Stimulated activated naive CD4-positive, alpha-beta T cell treated with Interleukin-2 at 50 U/mL for 16 hours (primary cell): ENCODE measurements at regions not wholly inside any gene's neighbourhood (a gene's known extent, or its start where the extent isn't known, plus 50 kb on each side); places are given as distances from the start of the nearest gene placed in this dataset.
"Not testable (repeated sequence)": the region's sequence is repeated elsewhere in the genome, so short reads cannot be mapped to it uniquely, and the experiment has no call there.

Experiments
- DNase-seq: peaks from one replicate; lab custom pipeline; 2025; lab: John Stamatoyannopoulos, UW

DNA sequence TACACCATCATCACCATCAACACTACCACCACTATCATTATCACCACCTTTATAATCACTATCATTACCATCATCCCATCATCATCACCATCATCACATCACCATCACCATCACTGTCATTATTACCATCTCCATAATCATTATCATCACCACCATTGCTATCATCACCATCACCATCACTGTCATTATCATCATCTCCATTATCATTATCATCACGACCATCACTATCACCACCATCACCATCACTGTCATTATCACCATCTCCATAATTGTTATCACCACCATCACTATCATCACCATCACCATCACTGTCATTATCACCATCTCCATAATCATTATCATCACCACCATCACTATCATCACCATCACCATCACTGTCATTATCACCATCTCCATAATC lies 279.6 kb upstream of the HS6ST1 start:
- DNase-seq = not testable (repeated sequence)

DNA sequence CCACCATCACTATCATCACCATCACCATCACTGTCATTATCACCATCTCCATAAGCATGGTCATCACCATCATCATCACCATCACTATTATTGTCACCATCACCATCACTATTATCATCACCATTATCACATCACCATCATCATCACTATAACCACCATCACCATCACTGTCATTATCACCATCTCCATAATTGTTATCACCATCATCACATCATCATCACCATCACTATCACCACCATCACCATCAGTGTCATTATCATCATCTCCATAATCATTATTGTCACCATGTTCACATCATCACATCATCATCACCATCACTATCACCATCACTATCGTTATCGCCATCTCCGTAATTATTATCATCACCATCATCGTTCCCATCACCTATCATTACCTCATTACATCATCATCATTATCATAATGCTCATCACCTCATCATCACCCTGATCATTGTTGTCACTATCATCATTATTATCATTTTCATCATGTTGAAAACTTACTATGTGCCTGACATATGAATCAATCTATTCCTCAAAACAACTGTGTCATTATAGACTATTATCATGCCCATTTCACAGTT lies 280.3 kb upstream of the HS6ST1 start:
- no peak for DNase-seq

DNA sequence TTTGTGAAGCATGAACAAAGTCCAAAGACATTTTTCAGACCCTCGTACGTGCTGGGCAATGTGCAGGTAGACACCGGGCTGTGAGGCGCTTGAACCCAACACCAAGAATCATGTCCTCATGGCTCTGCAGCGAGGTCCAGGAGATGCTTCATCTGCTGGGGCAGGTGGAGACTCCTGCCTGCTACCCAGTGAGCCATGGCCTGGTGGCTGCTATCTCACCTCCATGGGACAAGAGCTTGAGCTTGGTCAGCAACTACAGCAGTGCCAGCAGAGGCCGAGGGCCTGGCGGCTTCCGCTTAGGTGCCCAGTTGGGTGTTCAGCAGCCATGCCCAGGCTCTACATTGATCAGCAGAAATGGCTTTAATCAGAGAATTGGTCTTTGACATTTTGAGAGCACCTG lies 281.0 kb upstream of the HS6ST1 start:
- DNase-seq = no peak

DNA sequence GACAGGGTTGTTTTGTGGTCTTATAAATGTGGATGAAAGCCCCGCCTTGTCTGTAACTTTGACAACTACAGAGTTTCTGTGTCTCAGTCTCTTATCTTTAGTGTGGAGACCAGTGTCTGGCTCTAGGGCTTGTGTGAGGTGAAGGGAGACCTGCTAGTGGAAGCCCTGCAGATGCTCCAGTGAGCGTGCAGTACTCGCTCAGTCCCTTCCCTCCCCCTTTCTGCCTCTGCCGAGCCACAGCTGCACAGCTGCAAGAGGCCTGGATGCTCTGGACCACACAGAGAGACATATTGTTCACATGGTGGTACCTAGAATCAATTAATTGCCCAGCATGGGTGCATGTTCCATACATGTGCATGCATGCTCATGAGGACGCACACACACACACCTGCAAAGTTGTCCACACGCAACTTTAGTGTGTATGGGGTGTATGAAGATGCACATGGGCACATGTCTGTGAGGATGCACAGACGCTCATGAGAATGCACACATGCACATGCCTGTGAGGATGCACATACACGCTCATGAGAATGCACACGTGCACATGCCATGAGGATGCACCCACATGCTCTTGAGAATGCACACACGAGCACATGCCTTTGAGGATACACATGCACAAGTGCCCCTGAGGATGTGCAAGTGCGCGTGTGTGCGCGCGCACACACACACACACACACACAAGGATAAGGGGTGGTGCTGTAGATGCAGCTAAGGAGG lies 282.1 kb upstream of the HS6ST1 start:
- no peak for DNase-seq

DNA sequence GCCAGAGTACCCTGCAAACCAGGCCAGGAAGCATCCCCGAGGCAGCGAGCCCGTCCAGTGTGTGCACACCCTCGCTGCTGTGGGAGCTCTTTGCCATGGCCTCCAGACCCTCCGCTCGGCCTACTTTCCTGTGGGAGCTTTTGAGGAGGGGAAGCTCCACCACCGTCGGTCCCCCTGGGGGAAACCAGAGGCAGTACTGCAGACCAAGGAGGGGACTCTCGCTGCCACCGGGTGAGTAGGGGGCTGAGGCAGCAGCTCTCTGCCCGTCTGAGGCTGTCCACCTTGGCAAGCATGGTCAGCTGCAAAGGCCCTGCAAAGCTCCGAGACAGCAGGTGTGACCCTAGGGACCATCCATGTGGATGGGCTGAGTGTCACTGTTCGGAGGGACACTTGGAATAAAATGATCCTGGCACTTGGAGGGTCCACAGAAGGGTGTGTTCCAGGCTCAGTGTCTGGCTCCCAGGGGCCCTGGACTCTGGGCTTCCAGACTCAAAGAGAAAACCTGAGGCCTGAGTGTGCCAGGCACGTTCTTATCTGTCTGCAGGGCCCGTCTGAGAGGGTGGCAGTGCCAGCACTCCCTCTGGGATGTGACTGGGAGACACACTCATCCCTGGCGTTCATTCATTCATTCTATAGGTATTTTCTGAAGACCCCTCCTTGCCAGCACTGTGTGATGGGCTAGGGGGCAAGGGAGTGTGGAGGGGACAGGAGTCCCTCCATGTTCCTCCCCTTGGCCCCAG lies 282.8 kb upstream of the HS6ST1 start:
- no peak for DNase-seq

DNA sequence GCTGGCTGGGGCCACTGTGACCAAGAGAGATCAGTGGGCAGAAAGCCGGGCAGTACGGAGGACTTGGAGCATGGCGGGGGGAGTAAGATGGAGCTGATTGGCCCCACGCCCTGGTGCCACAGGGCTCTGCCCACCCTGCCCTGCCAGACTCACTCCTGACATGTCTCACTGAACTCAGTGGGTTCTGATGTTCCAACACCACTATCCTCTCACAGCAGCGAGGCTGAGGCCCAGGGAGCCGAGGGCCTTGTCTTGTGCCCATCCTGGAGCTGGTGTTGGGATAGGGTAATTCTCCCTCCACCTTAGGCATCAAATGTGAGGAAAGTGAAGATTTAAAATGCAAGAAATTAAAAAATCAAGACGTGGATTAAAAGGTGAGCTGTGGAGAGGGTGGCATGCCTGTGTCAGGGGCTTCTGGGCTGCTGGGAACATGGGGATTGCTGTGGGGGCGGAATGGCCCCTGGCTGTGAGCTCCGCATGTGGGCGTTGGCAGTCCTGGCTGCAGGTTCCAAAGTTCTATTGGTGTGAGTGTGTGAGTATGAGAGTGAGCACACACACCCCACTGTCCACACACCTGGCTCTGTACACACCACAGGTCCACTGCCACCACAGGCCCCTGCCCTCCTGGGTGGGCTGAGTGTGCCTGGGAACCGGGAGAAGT lies 283.5 kb upstream of the HS6ST1 start:
- DNase-seq = no peak

DNA sequence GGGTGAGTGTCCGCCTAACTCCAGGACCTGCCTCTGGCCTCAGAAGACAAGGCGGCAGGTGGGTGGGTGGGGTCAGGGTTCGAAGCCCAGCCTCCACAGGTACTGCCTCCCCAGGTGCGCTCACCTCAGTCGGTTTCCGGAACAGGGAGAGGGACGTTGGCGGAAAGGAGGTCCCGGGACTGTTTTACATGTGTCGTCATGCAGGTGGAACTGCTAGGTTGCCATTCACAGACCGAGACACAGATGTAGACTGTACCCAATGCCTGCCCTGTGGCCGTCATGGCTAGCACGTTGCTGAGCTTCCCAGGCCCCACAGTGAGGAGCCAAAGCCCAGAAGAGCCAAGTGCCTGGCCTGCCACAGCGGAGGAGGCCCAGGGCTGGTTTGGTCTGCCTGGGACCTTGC lies 284.0 kb upstream of the HS6ST1 start:
- DNase-seq = no peak

DNA sequence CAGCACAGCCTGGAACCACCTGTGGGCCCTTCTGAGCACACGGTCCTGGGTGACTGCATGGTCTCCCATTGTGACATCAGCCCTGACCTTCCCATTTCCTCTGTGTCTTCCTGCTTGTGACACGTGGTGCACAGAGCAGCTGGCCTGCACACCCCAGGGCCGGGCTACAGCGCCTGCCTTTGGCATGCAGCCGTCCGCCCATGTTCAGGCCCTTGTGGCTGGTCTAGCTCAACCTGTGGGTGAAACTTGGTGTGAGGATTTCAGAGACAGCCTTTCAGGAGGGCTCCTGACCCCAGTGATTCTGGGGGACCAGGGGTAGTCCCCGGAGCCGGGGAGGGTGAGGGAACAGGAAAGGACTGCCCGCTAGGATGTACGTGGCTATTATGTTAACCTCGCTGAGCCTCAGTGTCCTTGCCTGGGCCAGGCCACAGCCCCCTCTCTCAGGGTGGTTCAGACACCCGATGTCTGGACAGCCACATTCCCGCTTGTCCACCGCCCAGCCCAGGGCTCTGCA lies 284.8 kb upstream of the HS6ST1 start:
- DNase-seq = no peak

DNA sequence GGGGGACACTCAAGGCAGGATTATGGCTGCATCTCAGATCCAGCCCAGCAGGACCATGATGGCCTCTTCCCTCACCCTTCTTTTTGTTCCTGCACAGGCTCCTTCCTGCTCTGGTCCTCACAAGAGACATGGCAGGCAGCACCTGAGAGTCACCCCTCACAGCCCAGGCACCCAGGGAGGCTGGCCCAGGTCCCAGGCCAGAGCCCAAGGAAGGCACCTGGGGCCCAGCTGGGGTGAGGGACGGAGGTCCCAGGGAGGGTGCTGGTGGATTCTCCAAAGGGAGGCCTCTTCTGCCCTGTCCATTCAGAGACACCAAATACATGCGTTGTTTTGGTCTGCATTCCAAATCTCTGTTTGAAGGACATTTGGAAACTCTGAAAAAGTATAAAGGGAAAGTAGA lies 285.4 kb upstream of the HS6ST1 start:
- no peak for DNase-seq

DNA sequence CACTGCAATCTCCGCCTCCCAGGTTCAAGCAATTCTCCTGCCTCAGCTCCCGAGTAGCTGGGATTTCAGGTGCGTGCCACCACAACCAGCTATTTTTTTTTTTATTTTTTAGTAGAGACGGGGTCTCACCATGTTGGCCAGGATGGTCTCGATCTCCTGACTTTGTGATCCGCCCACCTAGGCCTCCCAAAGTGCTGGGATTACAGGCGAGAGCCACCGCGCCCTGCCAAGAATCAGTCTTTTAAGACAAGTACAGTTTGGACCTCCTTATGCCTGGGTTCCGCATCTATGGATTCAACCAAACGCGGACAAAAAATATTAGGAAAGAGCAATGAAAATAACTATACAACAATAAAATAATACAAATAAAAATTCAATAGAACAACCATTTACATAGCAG lies 285.9 kb upstream of the HS6ST1 start:
- DNase-seq = not testable (repeated sequence)

DNA sequence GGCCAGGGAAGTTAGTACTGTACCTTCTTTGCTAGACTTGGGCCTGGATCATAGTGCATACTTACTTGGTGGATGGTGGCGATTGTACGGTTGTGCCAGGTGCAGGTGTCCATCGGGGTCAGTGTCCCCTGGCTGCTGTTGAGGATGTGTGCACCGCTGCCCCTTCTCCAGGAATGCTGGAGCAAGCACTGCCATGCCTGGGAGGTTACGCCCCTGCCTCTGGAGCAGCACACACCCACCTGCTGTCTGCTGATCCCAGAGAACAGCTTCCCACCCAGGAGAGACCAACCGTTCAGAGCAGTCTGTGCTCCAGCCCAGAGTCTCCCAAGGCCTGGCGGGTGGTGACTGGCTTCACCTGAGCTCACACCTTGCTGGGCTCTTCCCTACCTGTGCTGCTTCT lies 286.8 kb upstream of the HS6ST1 start:
- no peak for DNase-seq

DNA sequence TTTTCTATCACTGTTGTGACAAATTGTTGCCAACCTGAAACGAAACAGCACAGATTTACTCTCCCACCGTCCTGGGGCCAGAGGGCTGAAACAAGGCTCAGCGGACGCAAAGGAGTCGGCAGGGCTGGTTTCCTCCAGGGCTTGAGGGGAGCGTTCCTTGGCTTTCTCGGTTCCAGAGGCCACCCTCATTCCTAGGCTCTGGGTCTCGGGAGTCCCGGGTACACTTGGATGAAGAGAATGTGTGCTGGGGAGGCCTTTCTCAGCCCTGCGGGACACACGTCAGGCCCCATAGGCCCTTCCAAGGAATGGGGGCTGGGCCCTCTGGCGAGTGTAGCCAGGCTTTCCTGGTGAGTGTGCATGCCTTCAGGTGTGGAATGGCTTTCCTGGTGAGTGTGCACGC lies 287.3 kb upstream of the HS6ST1 start:
- DNase-seq = no peak

DNA sequence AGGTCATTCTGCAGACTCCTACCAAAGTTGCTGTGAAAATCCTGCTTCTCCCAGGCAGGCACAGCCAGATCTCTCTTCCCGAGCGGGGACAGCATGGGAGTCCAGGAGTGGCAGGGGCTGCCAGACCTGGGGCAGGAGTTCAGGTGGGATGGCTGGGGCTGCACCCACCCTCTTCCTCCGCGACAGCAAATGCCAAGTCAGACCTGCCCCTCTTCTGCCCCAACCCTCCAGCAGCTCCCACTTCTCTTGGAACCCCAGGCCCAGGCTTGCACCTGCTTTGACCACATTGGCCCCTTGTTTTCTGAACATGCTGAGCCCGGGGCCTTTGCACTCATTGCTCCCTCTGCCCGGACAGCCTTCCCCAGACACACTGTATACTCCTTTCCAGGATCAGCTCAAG lies 288.2 kb upstream of the HS6ST1 start:
- no peak for DNase-seq

DNA sequence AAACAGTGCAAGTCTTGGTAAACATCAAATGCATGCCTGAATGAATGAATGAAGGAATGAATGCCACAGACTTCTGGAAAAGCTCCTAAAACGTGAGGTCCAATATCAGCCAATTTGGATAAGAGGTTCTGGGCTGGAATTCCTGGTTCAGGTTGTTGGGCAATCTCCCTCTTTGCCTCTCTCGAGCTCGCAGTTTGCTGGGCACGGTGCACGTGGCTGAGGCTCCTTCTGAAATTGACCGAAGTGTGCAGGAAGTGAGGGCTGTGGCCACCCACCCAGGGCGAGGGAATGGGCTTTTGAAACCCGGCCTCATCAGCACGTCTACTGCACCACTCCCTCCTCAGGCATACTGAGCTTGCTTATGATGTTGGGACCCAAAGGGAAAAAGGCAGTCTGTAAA lies 288.8 kb upstream of the HS6ST1 start:
- DNase-seq = no peak

DNA sequence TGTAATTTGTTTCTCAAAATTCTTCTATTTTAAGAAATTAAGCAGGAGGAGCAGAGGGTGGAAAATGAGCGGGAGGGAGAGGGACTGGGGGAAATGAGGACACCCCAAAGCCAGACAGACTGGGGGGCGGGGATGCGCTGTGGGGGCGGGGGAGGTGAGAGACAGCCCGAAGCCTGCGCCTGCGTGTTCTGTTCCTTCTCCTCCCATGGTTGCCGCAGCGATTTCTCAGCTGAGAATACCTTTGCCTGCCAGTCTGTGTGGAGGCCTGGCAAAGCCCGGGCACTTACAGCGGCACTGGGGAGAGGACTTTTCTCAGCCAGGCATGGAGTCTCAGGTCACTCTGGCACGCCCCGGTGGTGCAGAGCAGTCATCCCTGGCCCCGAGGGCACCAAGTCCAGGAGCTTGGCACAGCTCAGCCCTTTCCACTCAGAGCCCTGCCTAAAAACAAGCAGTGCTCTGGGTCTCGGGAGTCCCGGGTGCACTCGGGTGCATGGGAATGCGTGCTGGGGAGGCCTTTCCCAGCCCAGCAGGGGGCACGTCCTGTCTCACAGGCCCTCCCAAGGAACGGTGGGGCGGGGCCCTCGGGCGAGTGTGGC lies 289.3 kb upstream of the HS6ST1 start:
- no peak for DNase-seq

DNA sequence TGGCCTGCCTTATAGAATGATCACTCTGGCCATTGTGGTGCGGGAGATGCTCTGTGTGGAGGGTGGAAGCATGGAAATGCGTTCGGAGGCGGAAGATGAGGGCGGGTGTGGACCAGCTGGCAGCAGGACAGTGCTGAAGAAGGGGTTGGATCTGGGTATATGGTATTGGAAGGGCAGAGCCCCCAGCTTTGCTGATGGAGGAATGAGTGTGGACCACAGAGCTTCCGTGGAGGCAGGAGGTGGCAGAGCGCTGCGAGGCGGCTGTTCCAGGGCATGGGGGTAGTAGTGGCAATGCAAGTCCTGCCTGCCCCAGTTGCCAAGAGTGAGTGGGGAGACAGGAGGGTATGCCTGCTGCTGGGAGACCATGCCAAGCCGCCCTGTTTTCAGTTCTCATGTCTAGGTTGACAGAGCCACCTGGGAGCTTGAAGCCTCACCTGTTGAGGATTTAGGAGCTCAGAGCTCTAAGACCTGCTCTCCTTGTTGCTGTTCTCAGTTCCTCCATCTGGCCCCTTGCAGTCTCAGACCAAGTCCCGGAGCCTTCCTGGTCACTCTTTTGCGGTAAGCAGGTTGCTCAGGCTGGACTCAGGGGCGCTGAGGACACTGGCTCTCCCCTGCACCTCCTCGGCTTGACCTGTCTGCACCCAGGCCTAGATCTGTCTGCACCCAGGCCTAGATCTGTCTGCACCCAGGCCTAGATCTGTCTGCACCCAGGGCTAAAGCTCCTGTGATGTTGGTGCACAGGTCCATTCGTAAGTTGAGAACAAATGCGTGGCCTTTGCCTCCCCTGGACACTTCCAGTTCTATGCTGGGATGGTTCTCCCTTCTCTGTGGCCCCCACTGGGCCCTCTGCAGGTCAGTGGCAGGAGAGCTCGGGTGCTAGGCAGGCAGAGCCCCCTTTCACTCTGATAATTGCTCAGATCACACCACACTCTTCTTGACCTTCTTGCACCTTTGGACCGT lies 290.5 kb upstream of the HS6ST1 start:
- DNase-seq = no peak

DNA sequence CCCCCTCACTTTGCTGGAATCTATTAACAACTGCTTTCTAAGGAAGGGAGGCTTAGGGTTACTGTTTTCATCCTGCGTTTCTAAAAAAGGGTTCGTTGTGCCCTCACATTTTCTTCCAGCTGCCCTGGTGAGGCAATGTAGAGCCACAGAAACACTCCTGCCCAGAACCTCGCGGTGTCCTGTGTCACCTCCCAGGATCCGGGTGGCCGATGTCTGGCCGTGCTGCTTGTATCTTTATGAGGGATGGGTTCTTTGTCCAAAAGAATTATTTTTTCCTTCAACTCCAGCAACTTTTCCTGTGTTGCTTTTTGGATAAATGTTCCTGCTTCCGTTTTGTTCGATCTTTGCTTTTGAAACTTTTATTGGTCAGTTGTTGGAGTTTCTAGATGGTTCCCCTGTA lies 291.8 kb upstream of the HS6ST1 start:
- DNase-seq = no peak

DNA sequence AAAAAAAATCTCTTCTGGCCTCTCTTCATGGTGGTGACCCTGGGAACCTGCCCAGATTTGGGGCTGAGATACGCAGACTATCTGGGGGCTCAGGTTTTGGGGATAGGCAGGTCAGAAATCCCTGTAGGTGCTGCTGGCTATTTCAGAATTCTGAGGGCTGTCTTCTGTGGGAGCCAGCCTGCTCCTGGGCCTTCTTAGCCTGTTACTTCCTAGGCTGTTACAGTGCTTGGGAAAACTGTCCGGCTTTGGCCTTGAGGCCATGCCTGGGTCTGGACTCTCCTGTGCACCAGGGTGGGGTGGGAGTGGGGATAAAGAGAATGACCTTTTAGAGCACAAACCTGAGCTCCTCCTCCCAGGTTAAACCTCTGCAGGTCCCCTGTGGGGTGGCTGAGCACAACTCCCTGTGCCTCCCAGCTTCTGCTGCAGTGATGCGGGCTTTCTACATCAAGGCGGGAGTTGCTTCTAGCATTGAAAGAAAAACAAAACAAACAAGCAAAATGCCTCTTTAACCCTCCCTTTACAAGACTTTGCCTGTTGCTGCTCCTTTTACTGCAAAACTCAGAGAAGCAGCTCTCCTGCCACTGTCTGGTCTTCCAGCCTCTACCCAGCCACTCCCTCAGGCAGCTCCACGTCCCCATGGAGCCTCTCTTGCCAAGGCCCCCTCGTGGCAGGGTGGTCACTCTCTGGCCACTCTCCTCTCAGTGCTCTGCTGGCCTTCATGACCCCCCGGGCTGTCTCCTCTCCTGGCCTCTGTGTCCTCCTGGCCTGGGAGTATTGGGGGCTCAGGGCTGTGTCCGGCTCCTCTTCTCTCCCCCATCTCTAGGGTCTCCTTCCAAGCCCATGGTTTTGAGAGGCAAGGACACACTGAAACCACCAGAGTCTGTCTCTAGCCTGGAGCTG lies 293.0 kb upstream of the HS6ST1 start:
- no peak for DNase-seq

DNA sequence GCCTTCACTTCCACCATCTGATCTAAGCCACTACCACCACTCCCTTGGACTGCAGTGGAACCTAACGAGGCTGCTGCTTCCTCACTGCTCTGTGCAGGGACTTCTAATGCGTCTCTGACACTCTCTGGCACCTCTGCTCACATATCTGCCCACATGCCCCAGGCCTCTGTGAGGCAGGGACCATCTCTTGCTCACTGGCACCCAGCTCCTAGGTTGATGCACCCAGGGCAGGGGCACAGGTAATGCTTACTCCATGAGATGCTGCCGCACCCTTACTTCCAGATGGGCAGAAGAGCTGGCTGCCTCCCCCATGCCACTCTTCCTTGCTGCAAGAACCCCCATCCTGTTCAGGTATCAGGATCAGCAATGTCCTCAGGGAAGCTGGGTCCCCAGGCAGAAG lies 294.0 kb upstream of the HS6ST1 start:
- DNase-seq = no peak

DNA sequence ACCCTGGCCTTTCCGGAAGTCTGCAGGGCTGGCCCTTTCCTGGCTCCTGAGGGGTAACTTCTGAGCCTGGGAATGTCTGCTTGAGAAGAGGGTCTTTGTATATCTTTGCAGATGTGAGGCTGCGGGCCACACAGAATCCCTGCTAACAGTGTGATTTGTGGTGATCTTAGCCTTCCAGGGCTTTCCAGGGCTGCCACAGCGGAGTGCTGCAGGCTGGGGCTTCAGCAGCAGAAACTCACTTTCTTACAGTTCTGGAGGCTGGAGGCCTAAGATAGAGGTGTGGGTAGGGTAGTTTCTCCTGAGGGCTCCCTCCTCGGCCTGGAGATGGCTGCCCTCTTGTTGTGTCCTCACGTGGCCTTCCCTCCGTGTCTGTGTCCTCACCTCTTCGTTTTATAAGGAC lies 294.7 kb upstream of the HS6ST1 start:
- no peak for DNase-seq
